GM23338 (cell line): ENCODE measurements at regions not wholly inside any gene's neighbourhood (a gene's known extent, or its start where the extent isn't known, plus 50 kb on each side); places are given as distances from the start of the nearest gene placed in this dataset.

Source experiments
- ATAC-seq: fragments of 200-7000 bp; cut with Tn5 transposase; 3 replicates; pipeline ENCODE4 v1.9.1; 2020
- DNase-seq: peaks from one replicate; pipeline ENCODE4 v3.0.0-alpha.2; 2015; ENCODE audit warnings: low spot score
- H2AFZ ChIP-seq: fragments of 200-600 bp; sonication (generic); 2 replicates; pipeline ENCODE4 v1.8.0; 2016; ENCODE audit warnings: antibody characterized with exemption, mild to moderate bottlenecking, moderate library complexity
- H3F3A ChIP-seq: fragments of 200-600 bp; sonication (generic); replicated peaks from 2 replicates; pipeline ENCODE4 v1.8.0; 2017; ENCODE audit warnings: antibody characterized with exemption, mixed run types, low read depth
- H3K27ac ChIP-seq: fragments of 200-600 bp; sonication (generic); 2 replicates; pipeline ENCODE4 v1.6.1; 2016; ENCODE audit warnings: low read depth
- H3K27me3 ChIP-seq: fragments of 200-600 bp; sonication (generic); 2 replicates; pipeline ENCODE4 v1.8.0; 2016; ENCODE audit warnings: mild to moderate bottlenecking, mixed run types, moderate library complexity; ENCODE audit not compliant: insufficient read depth
- H3K36me3 ChIP-seq: fragments of 200-600 bp; sonication (generic); 2 replicates; pipeline ENCODE4 v1.8.0; 2016; ENCODE audit warnings: mild to moderate bottlenecking; ENCODE audit not compliant: insufficient read depth
- H3K4me1 ChIP-seq: fragments of 200-600 bp; sonication (generic); 2 replicates; pipeline ENCODE4 v1.8.0; 2016; ENCODE audit warnings: mild to moderate bottlenecking, moderate library complexity; ENCODE audit not compliant: insufficient read depth
- H3K4me2 ChIP-seq: fragments of 200-600 bp; sonication (generic); 2 replicates; pipeline ENCODE4 v1.7.1; 2017; ENCODE audit warnings: mixed run types
- H3K4me3 ChIP-seq: fragments of 200-600 bp; sonication (generic); 2 replicates; pipeline ENCODE4 v1.6.1; 2016; ENCODE audit warnings: mixed run types
- H3K79me2 ChIP-seq: fragments of 200-600 bp; sonication (generic); replicated peaks from 2 replicates; pipeline ENCODE4 v1.8.0; 2017; ENCODE audit warnings: mild to moderate bottlenecking; ENCODE audit not compliant: insufficient read depth
- H3K9me2 ChIP-seq: fragments of 200-600 bp; sonication (generic); 2 replicates; pipeline ENCODE4 v1.8.0; 2017; ENCODE audit not compliant: insufficient read depth
- H4K20me1 ChIP-seq: fragments of 200-600 bp; sonication (generic); replicated peaks from 2 replicates; pipeline ENCODE4 v1.8.0; 2017; ENCODE audit warnings: mild to moderate bottlenecking; ENCODE audit not compliant: insufficient read depth
- H3K27ac Mint-ChIP-seq: 2 replicates; pipeline ENCODE4 v1.8.0; 2020; ENCODE audit warnings: inconsistent platforms, mild to moderate bottlenecking, moderate library complexity, mixed read lengths
- H3K27me3 Mint-ChIP-seq: 3 replicates; pipeline ENCODE4 v1.8.0; 2022; ENCODE audit warnings: low read depth, mild to moderate bottlenecking, moderate library complexity, mixed read lengths, inconsistent platforms; ENCODE audit not compliant: insufficient read depth, poor library complexity
- H3K36me3 Mint-ChIP-seq: 3 replicates; pipeline ENCODE4 v1.8.0; 2021; ENCODE audit warnings: low read depth, mild to moderate bottlenecking, inconsistent platforms, moderate library complexity, mixed read lengths
- H3K4me1 Mint-ChIP-seq: 3 replicates; pipeline ENCODE4 v1.8.0; 2020; ENCODE audit warnings: mild to moderate bottlenecking, inconsistent platforms, mixed read lengths
- H3K4me3 Mint-ChIP-seq: 3 replicates; pipeline ENCODE4 v1.8.0; 2021; ENCODE audit warnings: moderate library complexity, mild to moderate bottlenecking, inconsistent platforms, mixed read lengths
- H3K9me3 Mint-ChIP-seq: 3 replicates; pipeline ENCODE4 v1.8.0; 2020; ENCODE audit warnings: moderate library complexity, mild to moderate bottlenecking, inconsistent platforms, mixed read lengths
- CREB1 ChIP-seq: fragments of 250-450 bp; sonication (Bioruptor Pico); IDR thresholded peaks from 2 replicates; pipeline ENCODE4 v1.5.0; 2020; ENCODE audit warnings: low read depth, mild to moderate bottlenecking, moderate library complexity
- CTCF ChIP-seq, 2 experiments: fragments of 200-600 bp in 1 of 2; sonication (generic) in 1 of 2; conservative IDR thresholded peaks; 2 replicates each; pipeline versions ENCODE4 v1.5.1 to v1.6.1; 2016 to 2017; ENCODE audit warnings: antibody characterized with exemption in 2 of 2, low read depth in 2 of 2, mild to moderate bottlenecking in 2 of 2, moderate library complexity in 1 of 2
- ETS1 ChIP-seq: IDR thresholded peaks from 2 replicates; pipeline ENCODE4 v1.6.1; 2016; ENCODE audit warnings: antibody characterized with exemption
- EZH2 ChIP-seq: fragments of 200-600 bp; sonication (generic); IDR thresholded peaks from one replicate; pipeline ENCODE4 v1.8.0; 2017; ENCODE audit warnings: antibody characterized with exemption, mild to moderate bottlenecking, low read depth; ENCODE audit not compliant: unreplicated experiment
- EZH2phosphoT487 ChIP-seq: fragments of 200-600 bp; sonication (generic); IDR thresholded peaks from one replicate; pipeline ENCODE4 v1.8.1; 2018; ENCODE audit warnings: antibody characterized with exemption; ENCODE audit not compliant: unreplicated experiment
- JUNB ChIP-seq: IDR thresholded peaks from one replicate; pipeline ENCODE4 v1.6.1; 2016; ENCODE audit warnings: antibody characterized with exemption; ENCODE audit not compliant: unreplicated experiment
- NANOG ChIP-seq: IDR thresholded peaks from 2 replicates; pipeline ENCODE4 v1.6.1; 2016; ENCODE audit warnings: antibody characterized with exemption, borderline replicate concordance
- POLR2AphosphoS5 ChIP-seq: IDR thresholded peaks from 2 replicates; pipeline ENCODE4 v1.6.1; 2016; ENCODE audit warnings: antibody characterized with exemption, low read depth
- STAT1 ChIP-seq: IDR thresholded peaks from one replicate; pipeline ENCODE4 v1.6.1; 2016; ENCODE audit warnings: antibody characterized with exemption; ENCODE audit not compliant: unreplicated experiment
- ZNF114 ChIP-seq: fragments of 250-450 bp; sonication (Bioruptor Pico); IDR thresholded peaks from 2 replicates; pipeline ENCODE4 v1.5.0; 2020; ENCODE audit warnings: mild to moderate bottlenecking, moderate library complexity
- ZNF331 ChIP-seq: fragments of 250-450 bp; sonication (Bioruptor Pico); IDR thresholded peaks from 2 replicates; pipeline ENCODE4 v1.5.0; 2020; ENCODE audit warnings: low read depth, mild to moderate bottlenecking, moderate library complexity
- ZNF462 ChIP-seq: fragments of 250-450 bp; sonication (Bioruptor Pico); IDR thresholded peaks from 2 replicates; pipeline ENCODE4 v1.5.0; 2020; ENCODE audit warnings: mild to moderate bottlenecking, moderate library complexity
- TF ChIP-seq, protein P1 (sequence below): IDR thresholded peaks from one replicate; pipeline ENCODE4 v1.6.1; 2018; ENCODE audit warnings: antibody characterized with exemption; ENCODE audit not compliant: unreplicated experiment

GRCh38 chr2:40653829-40654228 is 201.9 kb upstream of the SLC8A1 start:
- Mint-ChIP-seq H3K4me3 (no peak overlapping the region), H3K4me1 (no peaks in the 10 kb centered on the region), H3K27me3 (no peaks in the 10 kb centered on the region), H3K27ac (no peak overlapping the region), H3K36me3 (no peaks in the 10 kb centered on the region), H3K9me3 (no peaks in the 10 kb centered on the region)
- TF ChIP-seq ZNF462 (no peak), EZH2phosphoT487 (no peak), POLR2AphosphoS5 (no peak), CTCF (conservative IDR thresholded peaks at IDR 0.05; ENCODE audit: low read depth in 2 of 2) (no peak), CREB1 (CRISPR knock-in tag) (no peak), NANOG (no peak), EZH2 (no peak), STAT1 (no peak), ZNF331 (CRISPR knock-in tag) (no peak), JUNB (no peak), ZNF114 (no peak), ETS1 (no peak)
- TF ChIP-seq, protein P1, sequence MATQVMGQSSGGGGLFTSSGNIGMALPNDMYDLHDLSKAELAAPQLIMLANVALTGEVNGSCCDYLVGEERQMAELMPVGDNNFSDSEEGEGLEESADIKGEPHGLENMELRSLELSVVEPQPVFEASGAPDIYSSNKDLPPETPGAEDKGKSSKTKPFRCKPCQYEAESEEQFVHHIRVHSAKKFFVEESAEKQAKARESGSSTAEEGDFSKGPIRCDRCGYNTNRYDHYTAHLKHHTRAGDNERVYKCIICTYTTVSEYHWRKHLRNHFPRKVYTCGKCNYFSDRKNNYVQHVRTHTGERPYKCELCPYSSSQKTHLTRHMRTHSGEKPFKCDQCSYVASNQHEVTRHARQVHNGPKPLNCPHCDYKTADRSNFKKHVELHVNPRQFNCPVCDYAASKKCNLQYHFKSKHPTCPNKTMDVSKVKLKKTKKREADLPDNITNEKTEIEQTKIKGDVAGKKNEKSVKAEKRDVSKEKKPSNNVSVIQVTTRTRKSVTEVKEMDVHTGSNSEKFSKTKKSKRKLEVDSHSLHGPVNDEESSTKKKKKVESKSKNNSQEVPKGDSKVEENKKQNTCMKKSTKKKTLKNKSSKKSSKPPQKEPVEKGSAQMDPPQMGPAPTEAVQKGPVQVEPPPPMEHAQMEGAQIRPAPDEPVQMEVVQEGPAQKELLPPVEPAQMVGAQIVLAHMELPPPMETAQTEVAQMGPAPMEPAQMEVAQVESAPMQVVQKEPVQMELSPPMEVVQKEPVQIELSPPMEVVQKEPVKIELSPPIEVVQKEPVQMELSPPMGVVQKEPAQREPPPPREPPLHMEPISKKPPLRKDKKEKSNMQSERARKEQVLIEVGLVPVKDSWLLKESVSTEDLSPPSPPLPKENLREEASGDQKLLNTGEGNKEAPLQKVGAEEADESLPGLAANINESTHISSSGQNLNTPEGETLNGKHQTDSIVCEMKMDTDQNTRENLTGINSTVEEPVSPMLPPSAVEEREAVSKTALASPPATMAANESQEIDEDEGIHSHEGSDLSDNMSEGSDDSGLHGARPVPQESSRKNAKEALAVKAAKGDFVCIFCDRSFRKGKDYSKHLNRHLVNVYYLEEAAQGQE: no peak
- no peak overlapping the region for H3K4me2 ChIP-seq
- H3K36me3 ChIP-seq: no peaks in the 10 kb centered on the region
- H3F3A ChIP-seq: no peaks in the 10 kb centered on the region
- no peaks in the 10 kb centered on the region for H3K9me2 ChIP-seq
- no peaks in the 10 kb centered on the region for H3K27me3 ChIP-seq
- DNase-seq (no peak), ATAC-seq (no peak)
- no peak overlapping the region for H3K4me3 ChIP-seq
- H4K20me1 ChIP-seq: no peaks in the 10 kb centered on the region
- no peaks in the 10 kb centered on the region for H3K79me2 ChIP-seq
- H2AFZ ChIP-seq: no peak overlapping the region
- H3K27ac ChIP-seq: no peak overlapping the region
- no peaks in the 10 kb centered on the region for H3K4me1 ChIP-seq
